H1 (cell line): ENCODE measurements at regions not wholly inside any gene's neighbourhood (a gene's known extent, or its start where the extent isn't known, plus 50 kb on each side); places are given as distances from the start of the nearest gene placed in this dataset.

Experiments used
- CTCF ChIA-PET: fragments of 300-600 bp; sonication (Branson Sonifier 250); formaldehyde crosslinking; loops from one replicate; lab custom pipeline; 2021; ENCODE audit not compliant: partially characterized antibody; lab: Charles Lee
- POLR2A ChIA-PET: fragments of 300-600 bp; sonication (Branson Sonifier 250); formaldehyde crosslinking; loops from one replicate; lab custom pipeline; 2021; ENCODE audit warnings: inconsistent platforms; ENCODE audit not compliant: partially characterized antibody; lab: Charles Lee
- DNase-seq, 2 experiments: peaks; one replicate each; pipeline versions ENCODE4 v3.0.0 to v3.0.0-alpha.2; 2010 to 2022; ENCODE audit warnings: low spot score in 2 of 2, low read depth in 1 of 2, mixed read lengths in 1 of 2
- FAIRE-seq: peaks from 2 replicates; lab custom pipeline; 2011; peaks lifted over from hg19 to GRCh38; lab: Jason Lieb, UNC
- H2AFZ ChIP-seq: 2 replicates; pipeline ENCODE4 v1.8.1; 2012; ENCODE audit warnings: low read length, inconsistent platforms
- H2AK5ac ChIP-seq: 2 replicates; pipeline ENCODE4 v1.6.1; 2013; ENCODE audit warnings: low read depth, low read length
- H2BK120ac ChIP-seq: replicated peaks from 2 replicates; pipeline ENCODE3; 2013; ENCODE audit warnings: low read depth, low read length, inconsistent platforms
- H2BK12ac ChIP-seq: 2 replicates; pipeline ENCODE4 v1.6.1; 2013; ENCODE audit warnings: low read depth, low read length
- H2BK15ac ChIP-seq: 2 replicates; pipeline ENCODE4 v1.6.1; 2013; ENCODE audit warnings: low read length
- H2BK20ac ChIP-seq: 2 replicates; pipeline ENCODE4 v1.6.1; 2013; ENCODE audit warnings: low read length
- H2BK5ac ChIP-seq: 2 replicates; pipeline ENCODE4 v1.6.1; 2013; ENCODE audit warnings: low read depth, low read length
- H3K14ac ChIP-seq: 2 replicates; pipeline ENCODE4 v1.6.1; 2013; ENCODE audit warnings: inconsistent platforms; ENCODE audit not compliant: insufficient read length
- H3K18ac ChIP-seq: 2 replicates; pipeline ENCODE4 v1.6.1; 2013; ENCODE audit warnings: low read length; ENCODE audit errors: extremely low read depth
- H3K23ac ChIP-seq: 2 replicates; pipeline ENCODE4 v1.6.1; 2013; ENCODE audit warnings: inconsistent platforms; ENCODE audit not compliant: insufficient read length
- H3K23me2 ChIP-seq: 2 replicates; pipeline ENCODE4 v1.6.1; 2013; ENCODE audit warnings: low read depth, low read length
- H3K27ac ChIP-seq: 2 replicates; pipeline ENCODE4 v1.6.1; 2011; ENCODE audit warnings: low read depth, low read length, inconsistent platforms
- H3K27me3 ChIP-seq, 4 experiments: replicated peaks in 1 of 4; 1 replicate in 1 of 4; 2 replicates in 3 of 4; pipeline versions ENCODE4 v1.6.1 to v1.8.1; 2011 to 2013; ENCODE audit warnings: low read length in 3 of 4, mild to moderate bottlenecking in 3 of 4, inconsistent platforms in 2 of 4, mixed read lengths in 2 of 4, moderate library complexity in 1 of 4; ENCODE audit not compliant: control insufficient read depth in 3 of 4, insufficient read depth in 3 of 4; ENCODE audit errors: extremely low read depth in 1 of 4
- H3K36me3 ChIP-seq, 4 experiments: 2 replicates each; pipeline versions ENCODE4 v1.6.1 to v1.8.1; 2011 to 2013; ENCODE audit warnings: mild to moderate bottlenecking in 4 of 4, low read length in 3 of 4, moderate library complexity in 2 of 4, control low read depth in 1 of 4, inconsistent platforms in 1 of 4; ENCODE audit not compliant: insufficient read depth in 4 of 4, control insufficient read depth in 2 of 4
- H3K4ac ChIP-seq: replicated peaks from 2 replicates; pipeline ENCODE3; 2013; ENCODE audit warnings: low read length, low read depth, mixed read lengths, inconsistent platforms; ENCODE audit not compliant: insufficient read length
- H3K4me1 ChIP-seq, 4 experiments: replicated peaks in 1 of 4; 1 replicate in 1 of 4; 2 replicates in 3 of 4; pipeline versions ENCODE4 v1.6.1 to v1.8.1; 2011 to 2013; ENCODE audit warnings: low read length in 3 of 4, inconsistent platforms in 2 of 4, mixed read lengths in 1 of 4; ENCODE audit not compliant: insufficient read depth in 4 of 4, control insufficient read depth in 3 of 4
- H3K4me2 ChIP-seq, 2 experiments: 2 replicates each; pipeline versions ENCODE4 v1.6.1 to v1.8.1; 2011 to 2013; ENCODE audit warnings: low read depth in 2 of 2, low read length in 2 of 2, control low read depth in 1 of 2, inconsistent platforms in 1 of 2, mild to moderate bottlenecking in 1 of 2; ENCODE audit not compliant: insufficient read depth in 1 of 2
- H3K4me3 ChIP-seq, 4 experiments: fragments of 200-600, 300-600 bp in 1 of 4; sonication (generic), shearing (Covaris generic), sonication (Bioruptor Twin) in 1 of 4; 2 replicates each; pipeline versions ENCODE4 v1.5.1 to v1.8.1; 2011 to 2016; ENCODE audit warnings: low read length in 4 of 4, low read depth in 3 of 4, control low read depth in 2 of 4, inconsistent platforms in 2 of 4, mild to moderate bottlenecking in 2 of 4, mixed read lengths in 1 of 4, moderate library complexity in 1 of 4; ENCODE audit not compliant: insufficient read depth in 2 of 4; ENCODE audit errors: extremely low read depth in 1 of 4
- H3K56ac ChIP-seq: replicated peaks from 2 replicates; pipeline ENCODE3; 2013; ENCODE audit warnings: low read depth, mild to moderate bottlenecking, mixed read lengths, low read length, inconsistent platforms; ENCODE audit not compliant: insufficient read length
- H3K79me1 ChIP-seq: 2 replicates; pipeline ENCODE4 v1.6.1; 2013; ENCODE audit warnings: low read depth, low read length, control low read depth
- H3K79me2 ChIP-seq, 2 experiments: 2 replicates each; pipeline versions ENCODE4 v1.6.1 to v1.8.1; 2012 to 2013; ENCODE audit warnings: low read length in 2 of 2, mild to moderate bottlenecking in 2 of 2, inconsistent platforms in 1 of 2; ENCODE audit not compliant: insufficient read depth in 2 of 2, control insufficient read depth in 1 of 2
- H3K9ac ChIP-seq, 4 experiments: replicated peaks in 1 of 4; 1 replicate in 1 of 4; 2 replicates in 3 of 4; pipeline versions ENCODE4 v1.6.1 to v1.8.1; 2011 to 2013; ENCODE audit warnings: low read depth in 3 of 4, low read length in 3 of 4, control low read depth in 2 of 4, mild to moderate bottlenecking in 2 of 4, moderate library complexity in 2 of 4, inconsistent platforms in 1 of 4; ENCODE audit errors: extremely low read depth in 1 of 4
- H3K9me3 ChIP-seq, 2 experiments: 2 replicates each; pipeline versions ENCODE4 v1.6.1 to v1.8.1; 2012 to 2013; ENCODE audit warnings: mild to moderate bottlenecking in 2 of 2, moderate library complexity in 2 of 2, control low read depth in 1 of 2, inconsistent platforms in 1 of 2, low read depth in 1 of 2, low read length in 1 of 2, mixed read lengths in 1 of 2; ENCODE audit not compliant: insufficient read depth in 2 of 2
- H4K20me1 ChIP-seq, 2 experiments: replicated peaks in 1 of 2; 2 replicates each; pipeline versions ENCODE3 to v1.8.1; 2011 to 2013; ENCODE audit warnings: inconsistent platforms in 2 of 2, low read length in 2 of 2, mild to moderate bottlenecking in 1 of 2; ENCODE audit not compliant: insufficient read depth in 2 of 2, control insufficient read depth in 1 of 2
- H4K5ac ChIP-seq: 2 replicates; pipeline ENCODE4 v1.6.1; 2013; ENCODE audit warnings: low read length, low read depth, mixed read lengths, inconsistent platforms; ENCODE audit not compliant: insufficient read length
- H4K8ac ChIP-seq: 2 replicates; pipeline ENCODE4 v1.8.0; 2013; ENCODE audit warnings: mild to moderate bottlenecking, moderate library complexity, low read length, inconsistent platforms; ENCODE audit not compliant: insufficient read depth; ENCODE audit errors: extremely low read depth
- H4K91ac ChIP-seq: replicated peaks from 2 replicates; pipeline ENCODE3; 2013; ENCODE audit warnings: low read length, mixed read lengths, inconsistent platforms; ENCODE audit not compliant: insufficient read length
- ATF3 ChIP-seq: IDR thresholded peaks from 2 replicates; pipeline ENCODE4 v1.6.1; 2011; ENCODE audit warnings: low read depth, mild to moderate bottlenecking, low read length; ENCODE audit not compliant: insufficient read depth
- BCL11A ChIP-seq, 2 experiments: IDR thresholded peaks; one replicate each; pipeline ENCODE4 v1.6.1; 2011; ENCODE audit warnings: low read depth in 2 of 2, low read length in 2 of 2, mild to moderate bottlenecking in 2 of 2
- JUN ChIP-seq: IDR thresholded peaks from 2 replicates; pipeline ENCODE4 v1.6.1; 2011; ENCODE audit warnings: low read depth, mild to moderate bottlenecking, improper control_type of control experiment, low read length
- JUND ChIP-seq: IDR thresholded peaks from 2 replicates; pipeline ENCODE4 v1.6.1; 2011; ENCODE audit warnings: mild to moderate bottlenecking, improper control_type of control experiment, low read length
- MAFK ChIP-seq: IDR thresholded peaks from 2 replicates; pipeline ENCODE4 v1.6.1; 2012; ENCODE audit warnings: low read depth, mild to moderate bottlenecking, improper control_type of control experiment, low read length
- RFX5 ChIP-seq: IDR thresholded peaks from 2 replicates; pipeline ENCODE4 v1.6.1; 2011; ENCODE audit warnings: low read depth, low read length, improper control_type of control experiment, borderline replicate concordance
- SIX5 ChIP-seq: IDR thresholded peaks from 2 replicates; pipeline ENCODE4 v1.6.1; 2011; ENCODE audit warnings: mild to moderate bottlenecking, low read depth, low read length
- SP1 ChIP-seq: IDR thresholded peaks from 2 replicates; pipeline ENCODE4 v1.6.1; 2011; ENCODE audit warnings: low read depth, low read length
- SP4 ChIP-seq: IDR thresholded peaks from 2 replicates; pipeline ENCODE4 v1.6.1; 2012; ENCODE audit warnings: low read length, inconsistent platforms
- SRF ChIP-seq: IDR thresholded peaks from 2 replicates; pipeline ENCODE4 v1.6.1; 2011; ENCODE audit warnings: mild to moderate bottlenecking, low read depth, low read length, moderate library complexity
- TEAD4 ChIP-seq: IDR thresholded peaks from 2 replicates; pipeline ENCODE4 v1.6.1; 2012; ENCODE audit warnings: low read depth, low read length, inconsistent platforms, mixed read lengths
- WGBS, 2 experiments: shearing (Covaris generic) in 1 of 2; methylation state at CpG; one replicate each; pipeline versions ENCODE4 v1.1.6 to v1.1.7; 2013 to 2015; ENCODE audit warnings: low lambda C conversion rate in 2 of 2, mixed read lengths in 2 of 2, inconsistent platforms in 1 of 2, low coverage in 1 of 2, missing lambda C conversion rate in 1 of 2; ENCODE audit not compliant: insufficient replicate concordance in 2 of 2, insufficient coverage in 1 of 2, insufficient read length in 1 of 2; ENCODE audit errors: extremely low coverage in 1 of 2, missing lambda C conversion rate in 1 of 2; 5-methylcytosine and 5-hydroxymethylcytosine counted together
- TF ChIP-seq, protein P1 (sequence below): IDR thresholded peaks from 2 replicates; pipeline ENCODE4 v1.6.1; 2012; ENCODE audit warnings: inconsistent platforms

DNA sequence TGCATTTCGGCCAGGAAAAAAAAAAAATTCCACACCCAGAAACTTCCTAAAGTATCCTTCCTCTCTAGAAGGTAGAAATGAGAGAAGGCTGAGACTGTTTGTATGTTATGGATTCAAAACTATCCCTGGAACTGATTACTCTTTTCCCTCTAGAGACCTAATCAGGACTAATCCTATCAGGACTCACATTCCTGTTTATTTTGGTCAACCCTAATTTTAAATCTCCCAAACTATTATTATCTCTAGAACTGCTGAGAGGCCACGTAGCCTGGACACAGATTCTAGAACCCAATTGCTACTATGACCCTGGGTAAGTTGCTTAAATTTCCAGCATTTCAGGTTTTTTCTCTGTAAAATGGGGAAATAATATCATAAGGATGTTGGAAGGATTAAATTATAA is 346.8 kb upstream of the MEOX2 start (continued):
- TF ChIP-seq BCL11A (IDR thresholded peaks at IDR 0.05; ENCODE audit: low read depth in 2 of 2, low read length in 2 of 2), result no peak
- TF ChIP-seq, all 59 proteins: peak for 0

DNA sequence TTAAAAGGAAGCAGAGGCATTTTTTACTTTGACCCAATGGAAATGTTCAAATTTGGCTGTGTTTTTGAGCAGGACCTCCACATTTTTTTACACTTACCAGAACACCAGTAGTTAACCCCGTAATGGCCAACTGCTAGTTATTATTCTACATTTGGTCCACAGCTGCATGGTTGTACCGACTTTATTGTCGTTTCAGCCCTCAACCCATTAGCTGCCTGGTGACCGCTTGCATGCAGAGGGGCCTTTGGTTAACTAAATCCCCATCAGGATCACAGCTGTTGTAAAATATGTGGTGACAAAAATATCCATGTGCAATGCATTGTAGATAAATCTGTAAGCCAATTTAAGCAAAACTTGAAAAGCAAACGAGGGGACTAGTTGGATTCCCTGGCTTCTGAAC is 342.2 kb upstream of the MEOX2 start:
- H3K79me2 ChIP-seq, result no peaks in the 10 kb centered on the region
- 77% methylated on average over 5 of the region's 5 CpGs; no CpG with 5 or more reads in 1 of the 2 experiments for WGBS, 2 experiments
- no peak overlapping the region for H3K9ac ChIP-seq
- H4K20me1 ChIP-seq, result no peaks in the 10 kb centered on the region
- H3K36me3 ChIP-seq, result no peaks in the 10 kb centered on the region
- ChIA-PET CTCF (no interaction called here), POLR2A (no interaction called here)
- no peak overlapping the region for H3K27ac ChIP-seq
- no peak overlapping the region for H4K91ac ChIP-seq
- no peak overlapping the region for H2AK5ac ChIP-seq
- H3K79me1 ChIP-seq, result no peaks in the 10 kb centered on the region
- H2BK120ac ChIP-seq, result no peak overlapping the region
- FAIRE-seq, result no peak
- no peak overlapping the region for H2BK20ac ChIP-seq
- peaks cover 0 to 1% (median 0%) of the 10 kb centered on the region in 4 experiments; a peak in 1 of 7 replicates for H3K27me3 ChIP-seq
- no peak overlapping the region for H3K56ac ChIP-seq
- no peak overlapping the region for H3K4me2 ChIP-seq
- no peak overlapping the region for H2BK12ac ChIP-seq
- DNase-seq, result no peak
- H3K4me3 ChIP-seq, result no peak overlapping the region
- no peak overlapping the region for H2BK5ac ChIP-seq
- no peak overlapping the region for H2BK15ac ChIP-seq
- no peak overlapping the region for H4K5ac ChIP-seq
- H3K4me1 ChIP-seq, result no peaks in the 10 kb centered on the region
- no peaks in the 10 kb centered on the region for H3K9me3 ChIP-seq
- H3K23ac ChIP-seq, result no peak overlapping the region
- H2AFZ ChIP-seq, result no peak overlapping the region
- H4K8ac ChIP-seq, result no peak overlapping the region
- no peak overlapping the region for H3K14ac ChIP-seq
- H3K23me2 ChIP-seq, result no peaks in the 10 kb centered on the region
- H3K4ac ChIP-seq, result no peak overlapping the region
- H3K18ac ChIP-seq, result no peak overlapping the region
- no peak for TF ChIP-seq JUND
- no peak for TF ChIP-seq TEAD4
- no peak for TF ChIP-seq SP4
- TF ChIP-seq ATF3, result no peak
- no peak for TF ChIP-seq RFX5
- no peak for TF ChIP-seq SP1
- no peak for TF ChIP-seq SRF
- TF ChIP-seq BCL11A (IDR thresholded peaks at IDR 0.05; ENCODE audit: low read depth in 2 of 2, low read length in 2 of 2), result no peak
- no peak for TF ChIP-seq JUN
- TF ChIP-seq SIX5, result no peak
- TF ChIP-seq MAFK, result no peak
- TF ChIP-seq, protein P1, sequence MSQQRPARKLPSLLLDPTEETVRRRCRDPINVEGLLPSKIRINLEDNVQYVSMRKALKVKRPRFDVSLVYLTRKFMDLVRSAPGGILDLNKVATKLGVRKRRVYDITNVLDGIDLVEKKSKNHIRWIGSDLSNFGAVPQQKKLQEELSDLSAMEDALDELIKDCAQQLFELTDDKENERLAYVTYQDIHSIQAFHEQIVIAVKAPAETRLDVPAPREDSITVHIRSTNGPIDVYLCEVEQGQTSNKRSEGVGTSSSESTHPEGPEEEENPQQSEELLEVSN, result no peak
